Mesendoderm (in vitro differentiated cells): ENCODE measurements at regions not wholly inside any gene's neighbourhood (a gene's known extent, or its start where the extent isn't known, plus 50 kb on each side); places are given as distances from the start of the nearest gene placed in this dataset.

Source experiments
- DNase-seq: peaks from one replicate; pipeline ENCODE4 v3.0.0; 2013
- H2AK5ac ChIP-seq: 2 replicates; pipeline ENCODE4 v1.6.1; 2013; ENCODE audit warnings: low read length, inconsistent platforms
- H2BK120ac ChIP-seq: 2 replicates; pipeline ENCODE4 v1.6.1; 2013; ENCODE audit warnings: low read depth, mild to moderate bottlenecking, low read length, moderate library complexity, mixed read lengths
- H2BK15ac ChIP-seq: replicated peaks from 2 replicates; pipeline ENCODE4 v1.6.1; 2013; ENCODE audit warnings: low read depth, mild to moderate bottlenecking, moderate library complexity
- H2BK5ac ChIP-seq: 2 replicates; pipeline ENCODE4 v1.6.1; 2013; ENCODE audit warnings: low read length, inconsistent platforms
- H3K18ac ChIP-seq: 2 replicates; pipeline ENCODE4 v1.6.1; 2013; ENCODE audit warnings: mild to moderate bottlenecking, low read length, mixed read lengths
- H3K23ac ChIP-seq: one replicate; pipeline ENCODE4 v1.6.1; 2013; ENCODE audit warnings: low read length
- H3K27ac ChIP-seq: 2 replicates; pipeline ENCODE4 v1.5.1; 2013; ENCODE audit warnings: low read depth, mild to moderate bottlenecking, inconsistent platforms, low read length, moderate library complexity
- H3K27me3 ChIP-seq: 2 replicates; pipeline ENCODE4 v1.6.1; 2013; ENCODE audit warnings: low read length, control low read depth, mild to moderate bottlenecking, inconsistent platforms; ENCODE audit not compliant: insufficient read depth, poor library complexity
- H3K36me3 ChIP-seq: 2 replicates; pipeline ENCODE4 v1.6.1; 2013; ENCODE audit warnings: low read length, inconsistent platforms; ENCODE audit not compliant: control insufficient read depth, insufficient read depth
- H3K4ac ChIP-seq: one replicate; pipeline ENCODE4 v1.6.1; 2013; ENCODE audit warnings: low read depth, mild to moderate bottlenecking, low read length, moderate library complexity
- H3K4me1 ChIP-seq: 2 replicates; pipeline ENCODE4 v1.6.1; 2013; ENCODE audit warnings: low read depth, low read length, inconsistent platforms; ENCODE audit not compliant: control insufficient read depth
- H3K4me2 ChIP-seq: 2 replicates; pipeline ENCODE4 v1.6.1; 2013; ENCODE audit warnings: low read length
- H3K4me3 ChIP-seq: 2 replicates; pipeline ENCODE4 v1.5.1; 2013; ENCODE audit warnings: mild to moderate bottlenecking, low read length
- H3K56ac ChIP-seq: one replicate; pipeline ENCODE4 v1.6.1; 2013; ENCODE audit warnings: low read length
- H3K79me1 ChIP-seq: 2 replicates; pipeline ENCODE4 v1.6.1; 2013; ENCODE audit warnings: low read length, inconsistent platforms
- H3K79me2 ChIP-seq: 2 replicates; pipeline ENCODE4 v1.6.1; 2013; ENCODE audit warnings: mild to moderate bottlenecking, low read length; ENCODE audit not compliant: control insufficient read depth, insufficient read depth
- H3K9ac ChIP-seq: 2 replicates; pipeline ENCODE4 v1.6.1; 2013; ENCODE audit warnings: low read length, inconsistent platforms
- H4K5ac ChIP-seq: one replicate; pipeline ENCODE4 v1.6.1; 2013; ENCODE audit warnings: low read length
- H4K8ac ChIP-seq: one replicate; pipeline ENCODE4 v1.6.1; 2013; ENCODE audit warnings: low read depth, mild to moderate bottlenecking, control low read depth, low read length, moderate library complexity
- WGBS: extraction: QIAGEN DNeasy Blood & Tissue Kit; methylation state at CpG from one replicate; pipeline ENCODE4 v1.1.7; 2013; ENCODE audit warnings: low lambda C conversion rate, missing lambda C conversion rate; ENCODE audit not compliant: insufficient coverage; ENCODE audit errors: extremely low coverage; 5-methylcytosine and 5-hydroxymethylcytosine counted together

DNA sequence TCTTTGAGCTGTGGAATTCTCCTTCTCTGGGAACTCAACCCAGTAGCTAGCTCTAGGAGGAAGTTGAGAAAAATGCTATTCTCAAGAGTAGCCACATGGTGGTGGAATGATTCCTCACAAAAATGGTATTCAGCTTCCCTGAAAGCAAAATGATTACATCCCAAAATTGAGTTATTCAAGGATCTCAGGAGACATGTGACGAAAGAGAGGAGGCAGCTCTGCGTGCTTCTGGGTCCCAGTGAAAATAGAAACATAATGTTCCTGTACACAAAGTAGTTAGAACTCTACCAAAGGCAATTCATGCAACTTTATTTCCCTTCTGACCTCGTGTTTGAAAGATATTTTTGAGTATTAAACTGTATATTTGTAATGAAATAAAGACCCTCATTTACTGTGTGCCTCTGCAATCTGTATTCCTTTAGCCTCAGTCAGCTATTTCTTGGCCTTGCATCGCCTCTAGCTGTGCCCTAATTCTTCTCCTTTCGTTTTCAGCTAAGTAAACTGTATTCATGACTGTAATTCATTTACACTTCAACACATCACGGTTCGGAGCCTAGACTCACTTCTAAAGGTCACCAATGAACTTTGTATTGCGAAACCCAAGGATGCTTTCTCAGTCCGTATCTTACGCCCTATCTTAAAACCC lies 167.3 kb downstream of the FASLG start:
- Histone ChIP-seq H2AK5ac (no peak overlapping the region), H4K5ac (no peak overlapping the region), H4K8ac (no peak overlapping the region), H2BK15ac (no peak overlapping the region), H3K4ac (peak overlapping the region; percentile 3), H3K9ac (no peak overlapping the region), H3K27me3 (no peaks in the 10 kb centered on the region), H3K27ac (no peak overlapping the region), H3K56ac (no peak overlapping the region), H3K79me1 (no peaks in the 10 kb centered on the region), H3K4me2 (no peak overlapping the region), H2BK5ac (no peak overlapping the region), H3K18ac (peak overlapping the region; percentile 68), H3K23ac (no peak overlapping the region), H3K4me1 (no peaks in the 10 kb centered on the region), H3K79me2 (no peaks in the 10 kb centered on the region), H3K4me3 (no peak overlapping the region), H2BK120ac (no peak overlapping the region), H3K36me3 (no peaks in the 10 kb centered on the region)
- WGBS, result no CpG with 5 or more reads among the region's 10 CpGs
- DNase-seq, result peak; percentile 81

DNA sequence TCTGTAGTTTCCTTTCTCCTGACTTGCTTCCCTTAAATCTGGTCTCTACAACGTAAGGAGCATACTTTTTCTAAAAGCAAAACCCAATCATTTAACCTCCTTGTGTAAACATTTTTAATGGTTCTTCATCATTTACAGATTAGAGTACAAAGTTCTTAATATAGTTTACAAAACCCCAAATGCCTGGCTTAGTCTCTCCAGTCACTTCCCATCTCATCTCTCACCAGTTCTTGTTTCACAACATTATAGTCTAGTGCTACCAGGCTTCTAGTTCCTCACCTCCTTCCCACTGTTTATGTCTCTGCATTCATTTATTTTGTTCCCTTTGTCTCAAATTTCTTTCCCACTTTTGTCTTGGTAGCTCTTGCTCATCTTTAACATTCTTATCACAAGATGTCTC lies 168.4 kb downstream of the FASLG start:
- Histone ChIP-seq H3K4ac (no peak overlapping the region), H3K27ac (no peak overlapping the region), H3K79me2 (no peaks in the 10 kb centered on the region), H2BK120ac (no peak overlapping the region), H2BK5ac (no peak overlapping the region), H3K4me3 (no peak overlapping the region), H3K36me3 (no peaks in the 10 kb centered on the region), H3K18ac (no peak overlapping the region), H2BK15ac (no peak overlapping the region), H3K56ac (no peak overlapping the region), H3K4me2 (no peak overlapping the region), H3K9ac (no peak overlapping the region), H3K79me1 (no peaks in the 10 kb centered on the region), H3K27me3 (no peaks in the 10 kb centered on the region), H3K4me1 (no peaks in the 10 kb centered on the region), H3K23ac (no peak overlapping the region), H4K5ac (no peak overlapping the region), H4K8ac (no peak overlapping the region), H2AK5ac (no peak overlapping the region)
- WGBS, result no CpG with 5 or more reads among the region's 1 CpG
- no peak for DNase-seq

DNA sequence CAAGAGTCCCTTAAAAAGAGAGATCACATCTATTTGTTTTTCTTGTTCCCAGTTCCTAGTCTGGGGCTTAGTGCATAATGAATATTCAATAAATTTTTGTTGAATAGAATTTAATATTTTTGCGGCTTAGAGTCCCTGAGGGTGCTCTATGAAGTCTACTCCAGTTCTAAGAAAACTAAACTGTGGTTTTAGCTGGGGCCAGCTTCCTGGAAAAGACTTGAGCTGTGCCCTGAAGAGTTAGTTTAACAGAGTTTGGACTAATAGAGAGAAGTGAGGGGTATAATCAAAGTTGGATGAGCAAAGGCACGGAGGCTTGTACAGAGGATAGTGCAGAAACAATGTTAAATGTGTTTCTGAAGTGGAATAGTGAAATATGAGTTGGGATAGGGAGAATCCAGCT lies 168.9 kb downstream of the FASLG start:
- Histone ChIP-seq H3K4ac (no peak overlapping the region), H3K4me2 (no peak overlapping the region), H2BK15ac (no peak overlapping the region), H2BK5ac (no peak overlapping the region), H2BK120ac (no peak overlapping the region), H3K9ac (no peak overlapping the region), H3K27ac (no peak overlapping the region), H4K8ac (no peak overlapping the region), H3K4me1 (no peaks in the 10 kb centered on the region), H3K56ac (no peak overlapping the region), H3K79me2 (no peaks in the 10 kb centered on the region), H3K18ac (no peak overlapping the region), H3K4me3 (no peak overlapping the region), H3K27me3 (no peaks in the 10 kb centered on the region), H3K79me1 (no peaks in the 10 kb centered on the region), H2AK5ac (no peak overlapping the region), H3K23ac (no peak overlapping the region), H4K5ac (no peak overlapping the region), H3K36me3 (no peaks in the 10 kb centered on the region)
- DNase-seq, result no peak
- WGBS, result no CpG with 5 or more reads among the region's 2 CpGs

DNA sequence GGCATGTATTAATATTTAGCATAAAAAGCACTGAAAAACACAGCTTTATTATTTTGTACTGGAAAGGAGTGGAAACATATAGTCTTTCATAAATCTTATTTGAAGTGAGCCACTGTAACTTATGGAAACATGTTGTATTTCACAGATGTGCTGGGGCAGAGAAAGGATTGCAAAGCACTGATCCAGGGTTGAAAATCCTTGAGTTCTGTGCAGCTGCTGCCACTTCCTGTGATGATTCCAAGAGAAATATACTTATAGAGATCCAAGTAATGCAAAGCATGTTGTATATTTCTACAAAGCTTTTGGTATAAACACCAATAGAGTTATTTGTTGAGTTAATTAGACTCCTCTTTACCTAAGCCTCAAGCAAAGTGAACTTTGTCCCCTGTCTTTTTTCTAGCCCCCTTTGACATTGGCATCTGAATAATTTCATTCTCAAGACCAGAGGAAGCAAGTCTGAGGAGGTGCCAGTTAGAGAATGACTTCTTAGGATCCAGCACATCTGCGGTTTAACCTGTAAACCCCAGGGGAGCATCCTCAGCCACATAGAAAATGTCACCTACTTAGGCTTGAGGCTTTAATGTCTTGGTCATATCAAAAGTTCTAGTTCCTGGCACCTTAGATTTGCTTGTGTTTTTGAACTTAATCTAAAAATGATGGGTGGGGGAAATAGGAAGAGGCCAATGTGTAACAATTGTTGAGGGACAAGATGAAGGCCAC lies 173.3 kb downstream of the FASLG start:
- Histone ChIP-seq H3K79me2 (no peaks in the 10 kb centered on the region), H3K27ac (no peak overlapping the region), H3K4me1 (no peaks in the 10 kb centered on the region), H4K8ac (no peak overlapping the region), H3K4me3 (no peak overlapping the region), H3K18ac (no peak overlapping the region), H3K36me3 (no peaks in the 10 kb centered on the region), H3K56ac (no peak overlapping the region), H3K4me2 (no peak overlapping the region), H3K9ac (no peak overlapping the region), H2AK5ac (no peak overlapping the region), H3K4ac (no peak overlapping the region), H3K23ac (no peak overlapping the region), H3K27me3 (no peaks in the 10 kb centered on the region), H2BK120ac (no peak overlapping the region), H2BK15ac (no peak overlapping the region), H3K79me1 (no peaks in the 10 kb centered on the region), H2BK5ac (no peak overlapping the region), H4K5ac (no peak overlapping the region)
- no CpG with 5 or more reads among the region's 1 CpG for WGBS
- no peak for DNase-seq

DNA sequence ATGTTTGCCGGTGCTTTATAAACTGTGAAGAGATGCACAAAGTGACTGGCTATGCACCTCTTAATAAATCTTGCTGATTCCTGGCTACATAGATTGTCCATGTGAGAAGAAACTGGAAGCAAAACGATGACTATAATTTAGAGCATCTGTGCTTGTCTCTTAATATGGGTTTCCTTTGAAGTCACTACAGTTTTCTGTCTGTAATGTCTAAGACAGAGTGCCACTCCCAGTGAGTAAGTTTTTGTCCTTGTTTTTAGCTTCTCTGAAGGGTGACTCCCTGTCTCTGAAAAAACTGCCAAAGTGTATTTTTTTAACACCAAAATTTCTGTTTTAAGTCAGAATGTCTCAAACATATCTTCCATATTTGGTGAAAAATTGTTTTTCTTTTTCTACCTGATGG lies 175.1 kb downstream of the FASLG start:
- Histone ChIP-seq H3K79me2 (no peaks in the 10 kb centered on the region), H2AK5ac (no peak overlapping the region), H4K8ac (no peak overlapping the region), H3K4me3 (no peak overlapping the region), H3K18ac (no peak overlapping the region), H2BK5ac (no peak overlapping the region), H3K23ac (no peak overlapping the region), H3K79me1 (no peaks in the 10 kb centered on the region), H3K4ac (no peak overlapping the region), H3K27ac (no peak overlapping the region), H2BK120ac (no peak overlapping the region), H3K36me3 (no peaks in the 10 kb centered on the region), H3K4me2 (no peak overlapping the region), H3K56ac (no peak overlapping the region), H4K5ac (no peak overlapping the region), H3K9ac (no peak overlapping the region), H3K27me3 (no peaks in the 10 kb centered on the region), H3K4me1 (no peaks in the 10 kb centered on the region), H2BK15ac (no peak overlapping the region)
- no CpG with 5 or more reads among the region's 2 CpGs for WGBS
- DNase-seq, result no peak

DNA sequence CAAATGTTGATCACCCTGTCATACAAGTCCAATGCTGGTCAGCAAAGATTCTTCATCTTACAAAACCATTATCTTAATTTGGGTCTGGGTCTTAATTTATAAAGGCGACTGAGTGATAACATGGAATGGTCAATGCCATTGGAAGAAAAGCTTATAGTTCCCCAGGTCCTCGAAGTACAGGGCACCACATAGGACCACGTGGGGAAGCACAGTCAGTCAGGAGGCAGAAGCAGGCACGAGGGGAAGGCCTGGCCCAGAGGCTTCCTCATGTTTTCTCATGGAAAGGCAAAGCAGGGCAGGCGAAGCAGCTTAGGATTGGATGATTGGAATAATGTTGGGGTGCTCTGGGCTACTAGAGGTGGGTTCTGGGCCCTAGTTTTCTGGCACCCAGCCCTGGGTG lies 175.7 kb downstream of the FASLG start:
- no peak overlapping the region for H4K8ac ChIP-seq

More for the DNA sequence above, 175.7 kb downstream of the FASLG start:
- H3K79me1 ChIP-seq, result no peaks in the 10 kb centered on the region
- no peak overlapping the region for H2BK120ac ChIP-seq
- H3K56ac ChIP-seq, result no peak overlapping the region
- no peaks in the 10 kb centered on the region for H3K27me3 ChIP-seq
- no peaks in the 10 kb centered on the region for H3K79me2 ChIP-seq
- no peak overlapping the region for H4K5ac ChIP-seq
- no peak overlapping the region for H3K18ac ChIP-seq
- H3K4ac ChIP-seq, result no peak overlapping the region
- H3K4me2 ChIP-seq, result no peak overlapping the region
- no peak overlapping the region for H3K23ac ChIP-seq
- DNase-seq, result no peak
- H2BK5ac ChIP-seq, result no peak overlapping the region
- H3K27ac ChIP-seq, result no peak overlapping the region
- no peak overlapping the region for H3K4me3 ChIP-seq
- H3K36me3 ChIP-seq, result no peaks in the 10 kb centered on the region
- no peak overlapping the region for H2AK5ac ChIP-seq
- no CpG with 5 or more reads among the region's 5 CpGs for WGBS
- no peaks in the 10 kb centered on the region for H3K4me1 ChIP-seq
- H2BK15ac ChIP-seq, result no peak overlapping the region
- H3K9ac ChIP-seq, result no peak overlapping the region
